ES-I3 (cell line): ENCODE measurements at regions not wholly inside any gene's neighbourhood (a gene's known extent, or its start where the extent isn't known, plus 50 kb on each side); places are given as distances from the start of the nearest gene placed in this dataset.
"Not testable (repeated sequence)": the region's sequence is repeated elsewhere in the genome, so short reads cannot be mapped to it uniquely, and the experiment has no call there.

Experiments
- H3K36me3 ChIP-seq: 2 replicates; pipeline ENCODE4 v1.6.1; 2013; ENCODE audit warnings: mild to moderate bottlenecking, low read length, control low read depth, moderate library complexity; ENCODE audit not compliant: insufficient read depth
- H3K4me1 ChIP-seq: 2 replicates; pipeline ENCODE4 v1.6.1; 2013; ENCODE audit warnings: mild to moderate bottlenecking, control low read depth, low read length; ENCODE audit not compliant: insufficient read depth
- H3K9ac ChIP-seq: 2 replicates; pipeline ENCODE4 v1.6.1; 2013; ENCODE audit warnings: low read depth, mild to moderate bottlenecking, low read length, moderate library complexity
- H3K9me3 ChIP-seq: 2 replicates; pipeline ENCODE4 v1.6.1; 2013; ENCODE audit warnings: mild to moderate bottlenecking, low read length, moderate library complexity; ENCODE audit not compliant: control insufficient read depth, insufficient read depth

DNA sequence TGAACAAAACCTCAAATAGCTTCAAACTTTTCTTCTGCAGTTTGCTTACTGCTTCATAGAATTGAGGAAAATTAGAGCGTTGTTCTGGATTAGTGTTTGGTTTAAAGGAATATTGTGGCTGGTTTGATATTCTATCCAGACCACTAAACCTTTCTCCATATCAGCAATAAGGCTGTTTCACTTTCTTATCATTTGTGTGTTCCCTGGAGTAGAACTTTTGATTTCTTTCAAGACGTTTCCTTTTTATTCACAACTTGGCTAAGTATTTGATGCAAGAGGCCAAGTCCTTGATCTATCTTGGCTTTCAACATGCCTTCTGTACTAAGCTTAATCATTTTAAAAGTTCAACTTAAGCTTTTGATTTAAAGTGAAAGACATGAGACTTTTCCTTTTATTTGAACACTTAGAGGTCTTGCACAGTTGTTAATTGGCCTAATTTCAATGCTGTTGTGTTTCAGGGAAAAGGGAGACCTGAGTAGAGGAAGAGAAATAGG, 359.1 kb downstream of the S1PR1 start:
- Histone ChIP-seq H3K4me1 (no peaks in the 10 kb centered on the region), H3K36me3 (no peaks in the 10 kb centered on the region; the same call in 1 of the 2 replicates)

DNA sequence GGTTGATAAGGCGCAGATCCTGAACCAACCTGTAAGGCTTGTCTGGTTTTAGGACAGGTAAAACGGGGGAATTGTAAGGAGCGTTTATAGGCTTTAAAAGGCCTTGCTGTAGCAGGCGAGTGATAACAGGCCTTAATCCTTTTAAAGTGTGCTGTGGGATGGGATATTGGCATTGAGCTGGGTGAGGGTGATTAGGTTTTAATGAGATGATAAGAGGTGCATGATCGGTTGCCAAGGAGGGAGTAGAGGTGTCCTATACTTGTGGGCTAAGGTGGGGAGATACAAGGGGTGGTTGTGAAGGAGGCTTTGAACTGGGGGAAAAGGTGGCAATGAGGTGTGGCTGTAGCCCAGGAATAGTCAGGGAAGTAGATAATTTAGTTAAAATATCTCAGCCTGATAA, 363.8 kb downstream of the S1PR1 start:
- not testable (repeated sequence) for H3K9ac ChIP-seq, H3K9me3 ChIP-seq, H3K4me1 ChIP-seq, H3K36me3 ChIP-seq

More for the DNA sequence above, 359.1 kb downstream of the S1PR1 start:
- no peak overlapping the region for H3K9ac ChIP-seq
- H3K9me3 ChIP-seq: no peaks in the 10 kb centered on the region

DNA sequence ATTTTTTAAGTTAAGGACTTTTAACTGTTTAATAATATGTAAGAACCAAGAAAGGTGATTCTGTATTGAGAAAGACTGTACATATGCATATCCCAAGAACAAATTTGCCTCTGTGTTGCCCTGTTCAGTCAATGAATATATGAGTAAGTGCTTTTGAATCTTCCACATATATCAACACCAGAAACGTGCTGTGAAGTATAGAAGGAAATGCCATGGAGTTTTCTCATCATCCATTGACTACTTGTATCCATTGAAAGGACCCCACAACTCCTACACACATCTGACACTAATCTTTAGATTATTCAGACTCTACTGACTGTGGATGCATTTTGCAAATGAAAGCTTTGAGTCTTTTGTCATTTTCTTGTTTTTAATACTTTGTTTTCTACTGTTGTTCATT, 366.9 kb downstream of the S1PR1 start:
- no peaks in the 10 kb centered on the region for H3K4me1 ChIP-seq
- no peak overlapping the region for H3K9ac ChIP-seq
- H3K36me3 ChIP-seq: no peaks in the 10 kb centered on the region
- H3K9me3 ChIP-seq: no peaks in the 10 kb centered on the region

DNA sequence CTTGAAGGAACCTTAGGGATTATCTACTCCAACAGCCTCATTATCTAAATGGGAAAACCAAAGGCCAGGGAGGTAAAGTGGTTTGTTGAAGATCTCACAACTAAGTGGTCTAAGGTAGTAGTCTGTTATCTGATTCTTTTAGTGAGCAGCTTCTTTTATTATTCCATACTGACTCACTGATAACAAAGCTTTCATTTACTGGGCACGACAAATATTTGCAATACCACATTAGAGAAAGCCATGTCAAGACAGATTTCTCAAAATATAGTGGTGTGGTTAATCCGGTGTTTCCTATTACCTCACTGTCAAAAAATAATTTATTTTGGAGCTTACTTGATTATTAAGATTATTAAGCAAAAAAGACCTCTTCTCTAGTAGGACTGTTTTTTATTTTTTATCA, 369.1 kb downstream of the S1PR1 start:
- Histone ChIP-seq H3K9ac (no peak overlapping the region), H3K9me3 (no peaks in the 10 kb centered on the region), H3K36me3 (no peaks in the 10 kb centered on the region), H3K4me1 (no peaks in the 10 kb centered on the region)

DNA sequence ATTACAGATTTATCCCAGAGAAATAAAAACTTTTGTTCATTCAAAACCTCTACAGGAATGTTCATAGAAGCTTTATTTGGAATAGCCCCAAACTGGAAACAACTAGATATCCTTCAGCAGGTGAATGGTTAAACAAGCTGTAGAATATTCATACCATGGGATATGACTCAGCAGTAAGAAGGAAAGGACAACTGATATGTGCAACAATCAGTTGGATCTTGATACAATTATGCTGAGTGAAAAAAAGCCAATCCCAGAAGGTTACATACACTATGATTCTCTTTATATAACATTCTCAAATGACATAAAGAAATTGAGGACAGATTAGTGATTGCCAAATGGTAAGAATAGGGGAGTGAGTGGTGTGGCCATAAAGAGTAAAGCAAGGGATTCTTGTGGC, 376.7 kb downstream of the S1PR1 start:
- H3K9me3 ChIP-seq: no peaks in the 10 kb centered on the region
- H3K9ac ChIP-seq: no peak overlapping the region
- H3K36me3 ChIP-seq: no peaks in the 10 kb centered on the region
- H3K4me1 ChIP-seq: no peaks in the 10 kb centered on the region

GRCh38 chr1:101618900-101619299, 377.8 kb downstream of the OLFM3 start:
- Histone ChIP-seq H3K9ac (no peak overlapping the region), H3K4me1 (no peaks in the 10 kb centered on the region), H3K36me3 (no peaks in the 10 kb centered on the region)

DNA sequence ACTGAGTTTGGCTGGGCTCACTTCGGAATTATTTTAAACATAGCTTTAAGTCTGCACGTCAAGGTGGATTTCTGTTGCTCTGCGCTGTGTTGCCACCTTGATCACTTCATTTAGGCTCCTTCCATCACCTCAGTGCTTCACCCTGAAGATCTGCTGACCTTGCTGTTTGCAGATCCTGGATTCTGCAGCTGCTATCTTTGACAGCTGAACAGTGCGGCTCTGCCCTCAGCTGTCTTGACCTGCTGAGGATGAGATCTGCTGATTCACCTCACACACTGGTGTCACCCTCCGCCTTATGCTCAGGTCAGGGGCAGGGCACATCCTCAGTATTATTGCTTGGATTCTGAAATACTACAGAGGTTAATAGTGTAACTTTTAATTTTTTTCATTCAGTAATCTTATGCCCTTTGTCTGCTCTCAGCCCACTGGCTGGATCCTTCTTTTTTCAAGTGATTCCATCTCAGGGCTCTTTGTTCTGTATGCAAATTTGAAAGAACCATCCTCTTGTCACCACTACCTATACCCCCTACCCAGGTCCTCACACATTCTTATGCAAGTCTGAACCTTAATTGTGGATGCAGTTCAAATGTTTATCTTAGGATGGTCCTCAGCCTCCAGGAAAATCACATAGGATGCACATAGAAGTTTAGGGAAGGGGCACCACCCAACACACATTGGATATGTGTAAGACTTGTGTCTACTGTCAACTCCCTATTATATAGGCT, 364.0 kb downstream of the OLFM3 start:
- Histone ChIP-seq H3K4me1 (peaks cover 12% of the 10 kb centered on the region; the same call in 1 of the 2 replicates), H3K9me3 (no peaks in the 10 kb centered on the region), H3K36me3 (no peaks in the 10 kb centered on the region), H3K9ac (no peak overlapping the region)

More at GRCh38 chr1:101618900-101619299, 377.8 kb downstream of the OLFM3 start:
- H3K9me3 ChIP-seq: no peaks in the 10 kb centered on the region; the same call in 1 of the 2 replicates

GRCh38 chr1:101645810-101646209, 350.9 kb downstream of the OLFM3 start:
- no peak overlapping the region for H3K9ac ChIP-seq
- H3K36me3 ChIP-seq: no peaks in the 10 kb centered on the region
- no peaks in the 10 kb centered on the region for H3K9me3 ChIP-seq
- no peaks in the 10 kb centered on the region for H3K4me1 ChIP-seq

- Histone ChIP-seq H3K36me3 (no peaks in the 10 kb centered on the region), H3K9me3 (peaks cover 3% of the 10 kb centered on the region; the same call in 1 of the 2 replicates), H3K9ac (no peak overlapping the region), H3K4me1 (peaks cover 10% of the 10 kb centered on the region; the same call in 1 of the 2 replicates)
Observed at GRCh38 chr1:101652484-101652883, 344.2 kb downstream of the OLFM3 start.

DNA sequence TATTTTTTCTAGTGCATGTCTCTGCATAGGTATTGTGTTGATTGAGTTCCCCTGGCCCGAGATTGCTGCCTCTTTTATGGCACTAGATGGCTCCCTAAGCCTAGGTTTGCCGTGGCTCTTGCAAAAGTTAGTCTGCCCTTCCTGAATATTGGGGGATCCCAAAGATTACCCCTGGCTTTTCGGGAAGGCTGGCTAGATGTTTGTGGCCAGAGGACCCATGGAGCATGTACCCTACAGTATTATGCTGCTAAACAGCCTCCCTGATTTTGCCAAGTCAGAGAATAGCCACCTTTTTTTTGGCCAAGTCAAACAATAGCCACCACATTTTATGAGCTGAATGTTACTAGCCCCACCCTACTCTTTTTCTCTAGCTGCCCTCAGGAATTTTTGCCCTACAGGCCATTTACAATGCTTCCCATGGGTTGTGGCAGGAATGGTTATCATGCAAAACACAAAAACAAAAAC, 343.2 kb downstream of the OLFM3 start:
- no peaks in the 10 kb centered on the region for H3K36me3 ChIP-seq
- H3K9me3 ChIP-seq: peaks cover 3% of the 10 kb centered on the region; the same call in 1 of the 2 replicates
- 0 out of 2 replicates have a peak overlapping the region, but pooled peaks have one; percentile 0 for H3K9ac ChIP-seq

GRCh38 chr1:101664726-101665125, 332.0 kb downstream of the OLFM3 start:
- H3K36me3 ChIP-seq: no peaks in the 10 kb centered on the region
- no peaks in the 10 kb centered on the region; the same call in 1 of the 2 replicates for H3K9me3 ChIP-seq
- H3K9ac ChIP-seq: no peak overlapping the region
- no peaks in the 10 kb centered on the region for H3K4me1 ChIP-seq

More for the DNA sequence above, 343.2 kb downstream of the OLFM3 start:
- H3K4me1 ChIP-seq: peaks cover 10% of the 10 kb centered on the region; the same call in 1 of the 2 replicates

DNA sequence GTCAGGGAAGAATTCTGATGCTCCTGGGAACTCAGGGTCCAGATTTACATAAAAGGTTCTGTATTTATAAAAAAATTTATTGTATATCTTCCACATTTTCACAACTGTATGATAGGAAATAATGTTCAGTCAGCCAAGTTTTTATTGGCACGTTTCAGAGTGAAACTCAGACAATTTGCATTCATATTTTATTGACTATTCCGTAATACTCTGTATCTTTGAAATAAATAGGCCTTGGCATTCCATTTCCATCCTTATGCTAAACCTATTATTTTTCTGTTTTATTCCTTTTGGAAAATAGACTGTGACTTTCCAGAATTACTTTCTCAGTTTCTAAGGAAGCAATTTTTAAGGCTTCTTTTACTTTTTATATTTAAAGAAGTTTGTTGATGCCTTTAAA, 329.0 kb downstream of the OLFM3 start:
- Histone ChIP-seq H3K4me1 (no peaks in the 10 kb centered on the region), H3K9ac (no peak overlapping the region), H3K9me3 (no peaks in the 10 kb centered on the region; the same call in 1 of the 2 replicates), H3K36me3 (no peaks in the 10 kb centered on the region)

DNA sequence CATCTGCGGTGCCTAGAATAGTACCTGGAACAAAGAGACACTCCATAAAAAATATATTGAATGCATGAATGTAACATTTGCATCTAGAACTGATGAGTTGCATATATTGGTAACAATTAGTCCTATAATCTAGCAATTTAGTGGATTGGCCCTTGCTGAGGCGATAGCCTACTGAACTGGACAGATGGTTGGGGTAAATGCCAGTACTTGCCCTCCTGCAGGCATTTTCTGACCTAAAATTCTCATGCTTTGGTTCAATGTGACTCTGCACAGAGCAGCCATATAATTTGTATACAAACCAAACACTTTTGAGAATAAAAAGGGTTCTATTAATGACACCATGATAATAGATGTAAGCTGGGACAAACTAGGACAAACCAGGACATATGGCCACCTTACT, 313.6 kb downstream of the OLFM3 start:
- Histone ChIP-seq H3K9me3 (no peaks in the 10 kb centered on the region), H3K9ac (no peak overlapping the region), H3K4me1 (no peaks in the 10 kb centered on the region), H3K36me3 (no peaks in the 10 kb centered on the region)

- Histone ChIP-seq H3K9me3 (no peaks in the 10 kb centered on the region), H3K4me1 (no peaks in the 10 kb centered on the region), H3K9ac (no peak overlapping the region), H3K36me3 (no peaks in the 10 kb centered on the region)
Observed at GRCh38 chr1:101683561-101683960, 313.2 kb downstream of the OLFM3 start.

- Histone ChIP-seq H3K9me3 (no peaks in the 10 kb centered on the region), H3K36me3 (no peaks in the 10 kb centered on the region), H3K4me1 (no peaks in the 10 kb centered on the region), H3K9ac (no peak overlapping the region)
Observed at GRCh38 chr1:101697072-101697471, 299.7 kb downstream of the OLFM3 start.
